ENCODE measurements at regions not wholly inside any gene's neighbourhood (a gene's known extent, or its start where the extent isn't known, plus 50 kb on each side); places are given as distances from the start of the nearest gene placed in this dataset.

DNA sequence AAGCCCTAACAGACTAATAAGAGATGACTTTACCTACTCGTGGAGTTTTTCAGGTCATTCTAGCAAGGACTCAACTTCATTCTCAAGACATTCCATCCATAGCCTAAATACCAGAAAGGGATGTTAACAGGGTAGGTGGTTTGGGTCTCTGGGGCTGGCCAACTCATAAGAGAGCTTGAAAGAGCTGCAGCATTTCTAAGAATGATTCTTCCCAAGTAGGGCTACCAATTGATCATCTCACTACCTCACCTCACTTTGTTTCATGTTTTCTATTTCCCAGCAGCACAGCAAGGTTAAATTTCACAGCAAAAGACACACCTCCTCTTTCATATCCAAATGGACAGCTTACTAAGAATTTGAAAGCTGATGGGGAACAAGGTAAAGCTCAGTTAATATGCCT, 614.8 kb upstream of the DIPK2B start:
- DNase-seq (ENCODE audit: low read depth): no peak

GRCh38 chrX:45811326-45811725, 610.6 kb upstream of the DIPK2B start:
- no peak for DNase-seq (ENCODE audit: low read depth)

- no peak for DNase-seq (ENCODE audit: low read depth)
Measured at GRCh38 chrX:45807572-45808425, 607.1 kb upstream of the DIPK2B start.

- DNase-seq (ENCODE audit: low read depth): peak; percentile 42
Measured at GRCh38 chrX:45806410-45807121, 605.9 kb upstream of the DIPK2B start.

DNA sequence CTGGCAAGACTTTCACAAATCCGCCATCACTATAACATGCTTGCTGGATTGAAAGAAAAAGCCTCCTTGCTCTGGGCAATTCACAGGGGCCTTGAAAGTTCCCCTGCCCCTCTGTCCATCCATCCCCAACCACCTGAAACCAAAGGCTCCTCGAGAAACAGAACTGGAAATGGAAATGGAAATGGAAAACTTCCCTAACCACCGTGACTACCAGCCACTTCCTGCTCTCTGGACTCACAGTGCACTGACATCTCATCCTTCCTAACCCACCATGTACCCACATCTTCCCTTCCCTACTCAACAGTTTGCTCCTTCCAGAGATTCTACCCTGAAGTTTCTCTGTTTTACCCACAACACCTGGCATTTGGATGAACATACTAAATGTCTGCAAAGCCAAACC, 603.6 kb upstream of the DIPK2B start:
- no peak for DNase-seq (ENCODE audit: low read depth)

- no peak for DNase-seq (ENCODE audit: low read depth)
Measured at GRCh38 chrX:45803383-45803921, 602.8 kb upstream of the DIPK2B start.

DNA sequence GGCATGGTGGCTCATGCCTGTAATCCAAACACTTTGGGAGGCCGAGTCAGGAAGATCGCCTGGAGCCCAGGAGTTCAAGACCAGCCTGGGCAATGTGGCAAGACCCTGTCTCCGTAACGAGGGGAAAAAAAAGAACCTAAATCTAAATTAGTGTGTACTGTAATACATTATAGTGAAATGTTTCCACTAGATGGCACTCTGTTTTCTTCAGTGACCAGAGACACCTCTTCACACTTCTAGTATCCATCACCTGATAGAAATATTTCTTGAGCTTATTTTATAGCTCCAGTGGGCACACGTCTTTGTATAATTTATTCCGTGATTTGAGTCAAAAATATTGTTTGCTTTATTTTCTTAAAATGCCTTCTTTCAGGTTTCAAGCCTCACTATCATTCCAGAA, 600.9 kb upstream of the DIPK2B start:
- no peak for DNase-seq (ENCODE audit: low read depth)

DNA sequence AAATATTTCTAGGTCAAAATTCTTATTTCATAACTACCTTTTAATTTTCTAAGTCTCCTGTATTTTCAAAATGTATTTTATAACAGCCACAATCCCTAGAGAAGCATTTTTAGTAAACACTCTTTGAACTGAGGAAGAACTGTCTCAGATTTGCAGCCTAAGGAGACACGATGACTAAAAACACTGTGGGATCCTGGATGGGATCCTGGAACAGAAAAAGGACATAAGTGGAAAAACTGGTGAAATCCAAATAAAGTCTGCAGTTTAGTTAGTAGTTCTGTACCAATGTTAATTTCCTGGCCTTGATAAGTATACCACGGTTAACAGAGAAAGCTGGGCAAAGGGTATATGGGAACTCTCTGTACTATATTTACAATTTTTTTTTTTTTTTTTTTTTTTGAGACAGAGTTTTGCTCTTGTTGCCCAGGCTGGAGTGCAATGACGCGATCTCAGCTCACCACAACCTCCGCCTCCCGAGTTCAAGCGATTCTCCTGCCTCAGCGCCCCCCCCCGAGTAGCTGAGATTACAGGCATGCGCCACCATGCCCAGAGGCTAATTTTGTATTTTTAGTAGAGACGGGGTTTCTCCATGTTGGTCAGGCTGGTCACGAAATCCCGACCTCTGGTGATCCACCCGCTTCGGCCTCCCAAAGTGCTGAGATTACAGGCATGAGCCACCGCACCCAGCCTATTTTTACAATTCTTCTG, 600.2 kb upstream of the DIPK2B start:
- DNase-seq (ENCODE audit: low read depth): peak; percentile 57

DNA sequence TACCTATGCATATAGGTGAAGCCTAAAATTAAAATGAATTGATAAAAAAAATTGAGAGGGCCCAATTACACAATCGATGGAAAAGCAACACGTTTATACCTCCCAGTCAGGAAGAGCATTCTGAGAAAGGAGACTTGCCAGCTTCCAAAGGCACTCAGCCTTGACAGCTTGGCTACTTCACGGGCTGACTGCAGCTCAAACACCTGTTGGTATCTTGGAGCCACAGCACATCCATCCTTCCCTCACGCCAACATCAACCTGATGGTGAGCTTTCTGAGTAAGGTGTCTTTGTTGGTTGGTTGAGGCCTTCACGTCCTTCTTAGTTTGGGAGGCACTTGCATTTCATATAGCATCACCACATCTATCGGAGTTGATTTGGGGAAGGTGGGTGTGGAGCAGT, 598.9 kb upstream of the DIPK2B start:
- DNase-seq (ENCODE audit: low read depth): no peak

- no peak for DNase-seq (ENCODE audit: low read depth)
Measured at GRCh38 chrX:45795546-45795945, 594.9 kb upstream of the DIPK2B start.

DNA sequence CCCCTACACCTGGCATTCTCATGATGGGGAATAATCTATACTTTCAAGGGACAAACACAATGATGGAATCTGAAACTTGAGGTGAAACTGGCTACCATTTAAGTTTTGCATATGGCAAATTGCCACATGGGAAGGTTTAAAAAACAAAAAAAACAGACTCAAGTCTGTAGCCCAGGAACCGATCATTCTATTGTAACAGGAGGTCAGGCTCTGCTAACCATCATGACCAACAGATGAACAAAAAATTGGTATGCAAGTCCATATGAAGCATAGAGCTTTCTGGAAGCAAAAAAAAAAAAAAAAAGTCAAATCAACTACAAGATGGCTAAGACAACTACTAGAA, 594.3 kb upstream of the DIPK2B start:
- no peak for DNase-seq (ENCODE audit: low read depth)

DNA sequence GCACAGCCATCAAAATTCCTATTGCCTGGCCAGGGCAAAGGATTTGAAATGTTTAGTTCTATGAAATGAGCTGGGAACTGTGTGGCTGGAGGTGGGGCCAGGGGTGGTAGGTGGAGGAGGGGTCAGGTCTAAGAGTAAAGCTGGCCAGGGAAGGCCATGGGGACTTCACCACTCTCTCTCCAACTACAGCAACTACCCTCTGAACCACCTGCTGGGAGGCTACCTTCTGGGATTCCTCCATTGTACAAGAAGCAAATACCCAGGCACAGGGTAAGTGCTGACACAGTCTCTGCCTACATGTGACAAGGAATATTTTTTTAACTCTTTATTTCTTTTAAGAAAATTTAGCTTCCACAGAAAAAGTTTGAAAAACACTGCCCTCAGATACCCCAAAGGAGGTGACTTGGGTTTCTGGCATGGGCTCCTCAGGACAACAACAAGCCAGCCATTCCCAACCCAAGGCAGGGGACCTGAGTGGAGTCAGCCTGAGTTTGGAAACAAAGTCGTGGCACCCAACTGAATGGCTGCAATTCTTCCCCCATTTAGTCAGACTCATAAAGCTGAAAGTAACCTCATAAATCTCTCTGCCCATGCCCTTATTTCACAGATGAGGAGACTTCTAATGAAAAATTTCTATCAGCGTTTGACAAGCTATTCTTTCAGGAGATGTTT, 593.8 kb upstream of the DIPK2B start:
- DNase-seq (ENCODE audit: low read depth): no peak

DNA sequence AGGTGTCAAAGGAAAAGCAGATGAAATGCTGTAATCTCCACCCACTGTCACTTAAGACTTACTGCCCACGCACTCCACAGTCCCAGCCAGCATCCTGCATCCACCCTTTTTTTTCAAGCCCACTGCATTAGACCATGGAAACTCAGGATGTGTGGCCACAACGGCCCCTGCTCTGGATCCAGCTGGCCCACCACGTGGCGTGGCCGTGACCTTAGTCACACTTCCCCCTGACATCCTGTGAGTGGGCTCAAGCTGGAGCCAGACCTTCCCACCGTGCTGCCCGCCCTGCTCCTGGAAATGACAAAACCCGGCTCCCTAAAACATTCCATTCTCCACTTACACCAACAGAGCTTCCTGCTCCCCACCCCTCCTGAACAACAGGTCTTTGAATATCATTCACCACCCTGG, 588.3 kb upstream of the DIPK2B start:
- DNase-seq (ENCODE audit: low read depth): no peak

DNA sequence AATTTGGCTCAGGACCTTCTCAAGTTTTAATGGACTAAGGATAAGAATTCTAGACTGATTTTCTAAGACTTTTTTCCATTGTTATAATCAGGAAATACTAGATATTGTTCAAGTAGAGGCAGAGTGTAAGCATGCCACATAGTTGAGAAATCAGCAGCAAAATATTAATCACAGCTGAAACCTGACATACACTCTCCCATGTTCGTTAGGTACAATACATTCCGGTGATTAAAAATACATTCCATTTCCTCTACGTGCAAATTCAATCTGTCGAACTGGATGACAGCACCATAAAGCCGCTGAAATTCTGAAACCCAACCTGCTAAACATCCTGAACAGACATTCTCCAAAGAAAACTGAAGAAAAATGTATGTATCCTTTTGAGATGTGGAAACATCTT, 587.6 kb upstream of the DIPK2B start:
- no peak for DNase-seq (ENCODE audit: low read depth)

DNA sequence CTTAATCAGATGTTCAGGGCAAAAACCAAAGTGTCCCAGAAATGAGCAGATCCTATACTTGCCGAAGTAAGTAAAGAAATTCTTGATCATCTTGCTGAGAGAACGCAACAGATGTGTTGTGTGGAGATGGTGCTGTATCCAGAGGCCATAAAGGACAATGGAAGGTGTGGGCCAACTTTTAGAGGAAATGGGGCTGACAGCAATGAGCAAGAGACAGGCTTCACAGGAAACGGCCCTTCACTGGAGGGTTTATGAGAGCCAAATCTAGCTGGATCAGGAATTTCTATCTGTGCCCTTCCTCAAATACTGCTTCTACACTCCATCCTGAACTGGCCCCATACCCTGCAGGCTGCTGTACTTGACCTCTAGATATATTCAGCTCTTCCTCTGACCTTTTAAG, 583.9 kb upstream of the DIPK2B start:
- no peak for DNase-seq (ENCODE audit: low read depth)

DNA sequence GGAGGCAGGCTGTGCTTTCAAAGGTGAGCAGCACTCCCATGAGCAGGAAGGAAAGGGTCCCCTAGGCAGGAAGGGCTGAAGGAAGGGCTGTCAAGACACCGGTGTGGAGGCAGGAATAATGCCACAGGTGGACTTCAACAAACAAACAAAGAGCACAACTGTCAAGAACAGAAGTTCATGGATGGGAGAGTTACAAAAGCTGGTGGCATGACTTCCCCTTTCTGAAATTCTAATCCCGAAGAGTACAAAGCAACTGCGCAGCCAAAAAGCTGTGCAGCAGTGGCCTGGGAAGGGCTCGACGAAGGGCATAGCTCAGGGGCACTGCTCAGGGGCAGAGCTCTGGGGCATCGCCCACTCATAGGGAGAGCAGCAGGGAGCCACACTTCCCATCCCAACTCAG, 582.3 kb upstream of the DIPK2B start:
- DNase-seq (ENCODE audit: low read depth): no peak

GRCh38 chrX:45781901-45782553, 581.4 kb upstream of the DIPK2B start:
- no peak for DNase-seq (ENCODE audit: low read depth)

GRCh38 chrX:45778616-45779015, 577.9 kb upstream of the DIPK2B start:
- DNase-seq (ENCODE audit: low read depth): no peak

DNA sequence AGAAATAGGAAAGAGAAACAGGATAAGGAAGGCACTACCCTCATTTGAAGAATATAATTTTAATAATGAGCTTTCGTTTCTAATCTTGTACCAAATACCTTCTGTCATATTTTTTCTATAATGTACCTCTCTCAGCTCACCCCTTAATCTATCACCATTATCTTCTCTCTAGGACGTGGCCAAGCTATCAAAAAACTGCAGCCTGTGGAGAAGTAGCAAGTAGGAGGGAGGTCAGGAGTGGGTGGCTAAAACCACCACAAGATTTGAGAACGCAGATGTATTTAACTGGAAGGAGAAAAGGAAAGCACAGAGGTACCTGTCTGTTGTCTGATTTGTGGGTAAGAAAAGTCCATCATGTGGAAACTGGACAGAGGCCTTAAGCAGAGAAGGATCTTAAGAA, 576.7 kb upstream of the DIPK2B start:
- no peak for DNase-seq (ENCODE audit: low read depth)

DNA sequence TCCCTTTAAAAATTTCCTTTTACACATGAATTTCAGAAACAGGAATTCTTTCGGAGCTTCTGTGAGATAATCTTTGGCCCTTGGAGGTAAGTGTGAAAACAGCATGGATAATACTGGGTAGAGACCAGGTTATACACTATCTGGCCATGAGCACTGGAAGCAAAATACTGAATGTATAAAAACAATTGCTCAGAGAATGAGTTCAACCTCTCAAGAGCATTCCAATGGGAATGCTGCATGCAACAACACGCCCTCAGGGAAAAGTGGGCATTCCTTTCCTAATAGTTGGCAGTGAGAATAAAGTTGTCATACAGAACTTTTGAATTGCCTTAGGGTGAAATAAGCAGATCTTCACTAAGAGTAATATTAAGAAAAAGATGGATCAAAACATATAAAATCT, 574.8 kb upstream of the DIPK2B start:
- no peak for DNase-seq (ENCODE audit: low read depth)

GRCh38 chrX:45774961-45775360, 574.3 kb upstream of the DIPK2B start:
- no peak for DNase-seq (ENCODE audit: low read depth)

GRCh38 chrX:45773572-45773971, 572.9 kb upstream of the DIPK2B start:
- no peak for DNase-seq (ENCODE audit: low read depth)

Measured in T follicular helper cell (primary cell).